HG03354 (cell line): ENCODE measurements at regions not wholly inside any gene's neighbourhood (a gene's known extent, or its start where the extent isn't known, plus 50 kb on each side); places are given as distances from the start of the nearest gene placed in this dataset.
"Not testable (repeated sequence)": the region's sequence is repeated elsewhere in the genome, so short reads cannot be mapped to it uniquely, and the experiment has no call there.

Source experiments
- ATAC-seq: cut with Tn5 transposase; IDR thresholded peaks from one replicate; pipeline ENCODE4 v1.9.1; 2021; ENCODE audit warnings: mild to moderate bottlenecking; ENCODE audit not compliant: unreplicated experiment, poor library complexity, severe bottlenecking

DNA sequence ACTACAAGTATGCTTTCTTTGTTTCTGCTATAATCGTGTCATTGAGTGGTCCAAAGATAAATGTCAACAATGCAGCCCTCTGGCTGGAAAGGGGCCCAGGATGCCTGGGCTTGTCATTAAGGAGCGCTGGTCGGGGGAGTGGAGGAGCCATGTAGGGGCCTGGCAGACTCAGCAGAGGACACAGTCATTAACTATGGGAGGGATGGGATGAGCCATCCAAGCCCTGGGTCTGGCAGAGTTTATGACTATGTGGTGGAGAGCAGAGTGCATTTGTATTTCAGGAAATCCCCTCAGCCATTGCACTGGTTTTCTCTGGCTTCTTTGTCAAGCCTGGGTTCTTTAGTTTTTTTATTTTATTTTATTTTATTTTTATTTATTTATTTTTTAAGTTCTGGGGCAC, 243.1 kb downstream of the C12orf75 start:
- ATAC-seq = no peak

DNA sequence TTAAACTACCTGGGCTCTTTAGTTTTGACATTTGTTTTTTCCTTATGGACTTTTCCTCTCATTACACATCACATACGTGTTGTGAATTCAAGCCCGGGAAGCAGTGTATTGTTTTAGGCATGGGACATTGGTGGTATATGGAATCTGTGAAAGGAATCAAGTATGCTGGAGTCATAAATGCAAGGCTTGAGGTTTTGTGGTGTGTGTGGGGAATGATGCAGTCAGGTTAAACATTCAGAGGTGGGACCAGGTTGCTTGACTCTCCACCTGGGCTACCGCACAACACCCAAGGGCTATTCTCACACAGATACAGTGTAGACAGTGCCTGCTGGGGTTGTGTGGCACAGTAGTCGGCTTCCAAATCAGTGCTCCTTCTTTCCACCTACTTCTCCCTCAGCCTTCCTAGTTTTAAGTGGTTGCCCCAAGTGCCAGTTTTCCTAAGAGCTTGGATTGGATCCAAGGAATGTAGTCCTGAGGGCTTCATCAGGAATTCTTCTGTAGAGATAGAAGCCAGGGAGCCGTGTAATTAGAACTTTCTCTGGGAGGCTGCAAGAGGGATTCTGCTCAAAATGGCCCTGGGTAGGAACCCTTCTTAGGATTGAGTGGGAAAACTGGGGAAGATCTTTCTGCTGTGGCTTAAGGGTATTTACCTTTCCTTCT, 243.7 kb downstream of the C12orf75 start:
- ATAC-seq = no peak

DNA sequence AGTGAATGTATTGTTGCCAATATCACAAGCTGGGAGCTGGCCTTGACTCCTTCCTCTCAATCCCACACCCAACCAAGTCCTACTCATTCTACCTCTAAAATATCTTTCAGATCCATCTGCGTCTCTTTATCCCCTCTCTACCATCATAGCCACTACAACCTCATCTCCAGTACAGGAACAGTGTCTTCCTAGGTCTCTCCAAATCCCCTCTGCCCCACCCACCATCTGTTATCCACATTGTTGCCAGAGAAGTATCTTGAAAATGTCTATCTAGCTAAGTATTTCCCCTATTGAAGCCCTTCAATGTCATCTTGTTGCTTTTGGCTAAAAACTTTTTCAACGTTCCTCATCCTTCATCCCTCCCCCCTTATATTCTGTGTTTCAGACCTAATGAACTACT, 244.7 kb downstream of the C12orf75 start:
- ATAC-seq = no peak

DNA sequence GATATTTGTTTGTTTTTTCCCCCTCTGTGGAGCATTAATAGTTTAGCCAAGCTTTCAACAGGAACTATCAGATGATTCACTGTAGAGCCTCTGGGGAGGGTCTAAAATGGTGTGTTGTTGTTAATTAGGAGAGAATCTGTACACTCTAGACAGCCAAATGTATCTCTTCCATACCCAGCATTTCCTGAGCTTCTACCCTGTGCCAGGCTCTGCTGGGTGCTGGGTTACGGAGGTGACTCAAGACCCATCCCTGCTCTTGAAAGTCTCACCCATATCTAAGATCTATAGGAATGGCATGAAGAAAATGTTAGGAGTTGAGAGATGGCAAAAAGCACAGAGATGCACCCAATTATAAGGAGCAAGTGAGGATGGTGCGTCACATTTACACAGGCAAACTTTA, 245.8 kb downstream of the C12orf75 start:
- ATAC-seq = no peak

DNA sequence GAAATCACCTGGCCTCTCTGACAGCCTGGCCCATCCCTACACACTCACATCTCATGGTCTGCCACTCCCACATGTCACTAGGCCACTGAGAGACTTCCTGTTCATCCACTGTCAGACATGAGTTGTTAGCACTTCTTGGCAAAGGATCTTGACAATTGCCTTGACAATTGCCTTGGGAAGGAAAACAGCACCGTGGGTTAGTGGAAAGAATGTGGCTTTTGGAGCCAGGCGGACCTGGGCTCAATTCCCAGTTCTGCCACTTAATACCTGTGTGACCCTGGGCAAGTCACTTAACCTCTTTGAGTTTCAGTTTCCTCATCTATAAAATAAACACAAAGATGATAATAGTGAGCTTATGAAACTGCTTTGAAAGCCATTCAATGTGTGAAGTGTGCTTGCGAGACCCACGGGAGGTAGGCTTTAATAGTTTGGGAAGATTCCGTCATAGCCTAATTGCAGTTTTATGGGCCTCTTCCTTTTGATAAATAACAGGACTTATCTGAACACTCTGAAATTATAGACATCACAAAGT, 250.4 kb downstream of the C12orf75 start:
- no peak for ATAC-seq

DNA sequence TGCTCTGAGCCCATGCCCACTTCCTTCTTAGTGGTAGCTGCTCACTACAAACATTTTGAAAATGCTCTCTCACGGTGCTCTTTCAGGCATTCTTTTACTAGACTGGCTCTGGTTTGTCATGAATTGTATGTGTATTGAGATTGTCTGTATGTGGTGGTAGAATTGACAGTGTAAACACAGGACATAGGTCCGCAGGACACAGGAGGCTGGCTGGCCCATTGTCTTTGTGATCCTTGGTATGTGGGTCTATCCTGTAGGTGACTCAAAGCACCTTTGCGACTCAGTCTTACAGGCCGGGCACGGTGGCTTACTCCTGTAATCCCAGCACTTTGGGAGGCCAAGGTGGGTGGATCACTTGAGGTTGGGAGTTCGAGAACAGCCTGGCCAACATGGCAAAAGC, 250.9 kb downstream of the C12orf75 start:
- no peak for ATAC-seq

DNA sequence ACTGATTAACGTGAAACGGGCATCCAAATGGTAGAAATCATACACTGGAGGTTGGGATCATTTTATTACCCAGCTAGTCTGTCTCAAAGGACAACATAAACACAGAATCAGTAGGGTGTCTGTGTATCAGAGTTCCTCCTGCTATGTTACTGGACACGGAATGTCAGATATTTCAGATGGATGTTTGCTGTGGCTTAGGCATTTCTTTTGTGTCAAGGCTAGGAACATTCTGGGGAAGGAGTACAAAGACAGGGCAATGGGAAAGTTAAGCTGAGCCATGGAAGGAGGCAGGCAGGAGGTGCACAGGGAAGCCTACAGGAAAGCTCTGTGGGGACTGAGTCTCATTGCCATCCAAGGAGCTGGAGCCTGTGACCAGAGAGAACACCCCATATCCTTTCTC, 254.6 kb downstream of the C12orf75 start:
- no peak for ATAC-seq

DNA sequence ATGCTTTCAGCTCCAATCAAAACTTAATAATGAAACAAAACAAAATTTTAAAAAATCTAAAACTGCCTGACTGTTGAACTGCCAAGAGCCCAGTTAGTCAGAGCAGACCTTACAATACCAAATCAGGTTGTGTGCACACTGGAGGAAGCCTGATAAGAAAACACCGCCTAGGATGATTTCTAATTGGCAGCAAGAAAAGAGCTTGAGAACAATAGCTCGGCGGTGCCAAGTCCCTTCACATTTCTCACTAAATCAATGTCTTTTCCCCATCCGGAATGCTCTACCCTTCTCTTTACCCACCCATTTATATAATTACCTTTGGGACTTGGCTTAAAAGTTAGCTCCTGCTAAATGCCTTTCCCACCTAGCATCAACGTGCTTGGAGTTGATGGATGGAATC, 256.7 kb downstream of the C12orf75 start:
- no peak for ATAC-seq

DNA sequence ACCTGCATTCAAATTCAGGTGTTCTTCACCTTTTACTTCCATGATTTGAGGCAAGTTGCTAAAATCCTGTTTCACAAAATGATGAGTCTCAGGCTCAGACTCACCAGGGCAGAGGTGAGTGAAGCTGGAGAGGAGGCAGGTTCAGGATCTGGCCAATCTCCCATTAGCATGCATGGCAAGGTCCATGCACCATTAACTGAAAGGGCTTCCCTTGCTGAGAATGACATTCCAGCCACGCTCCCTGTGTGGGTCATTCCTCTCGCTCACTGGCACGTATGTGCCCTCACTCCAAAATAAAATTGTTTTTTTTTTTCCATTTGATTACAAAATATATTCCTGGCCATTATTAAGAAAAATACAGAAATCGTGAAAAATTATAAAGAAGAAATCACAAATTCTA, 257.6 kb downstream of the C12orf75 start:
- no peak for ATAC-seq

DNA sequence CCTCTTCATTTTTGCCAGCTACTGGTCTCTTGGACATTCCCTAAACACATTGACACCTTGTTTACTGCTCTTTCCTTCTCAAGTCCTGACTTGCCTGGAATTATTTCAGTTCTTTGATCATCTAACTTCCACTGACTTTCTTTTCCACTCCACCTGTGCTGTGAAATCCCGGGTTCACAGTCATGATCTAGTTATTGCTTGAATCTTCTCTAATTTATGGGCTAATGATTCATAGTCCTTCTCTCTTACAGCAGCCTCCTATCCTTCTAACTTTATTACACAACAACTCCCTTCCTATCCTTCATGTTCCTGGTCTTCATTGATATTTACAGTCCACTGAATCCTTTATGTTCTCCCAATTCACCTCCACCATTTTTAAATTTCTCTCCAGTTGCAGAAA, 260.1 kb downstream of the C12orf75 start:
- ATAC-seq = no peak

DNA sequence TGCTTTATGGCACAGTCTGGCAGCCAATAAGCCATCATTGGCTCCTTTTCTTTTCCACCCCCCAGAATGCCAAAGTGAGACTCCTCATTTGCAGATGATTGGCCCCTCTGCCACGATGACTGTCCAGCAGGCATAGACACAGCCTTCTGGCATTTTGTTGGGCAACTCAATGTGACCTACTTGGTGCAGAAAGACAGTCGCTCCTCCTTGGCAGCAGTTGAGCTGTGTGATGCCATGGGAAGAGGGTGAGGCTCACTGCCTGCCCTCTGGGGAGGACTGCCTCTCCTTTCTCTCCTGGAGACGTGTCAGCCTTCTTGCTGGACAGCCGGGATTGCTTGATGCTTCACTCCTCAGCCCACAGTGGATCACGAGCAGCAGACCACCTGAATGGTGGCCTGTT, 264.9 kb downstream of the C12orf75 start:
- ATAC-seq = no peak

DNA sequence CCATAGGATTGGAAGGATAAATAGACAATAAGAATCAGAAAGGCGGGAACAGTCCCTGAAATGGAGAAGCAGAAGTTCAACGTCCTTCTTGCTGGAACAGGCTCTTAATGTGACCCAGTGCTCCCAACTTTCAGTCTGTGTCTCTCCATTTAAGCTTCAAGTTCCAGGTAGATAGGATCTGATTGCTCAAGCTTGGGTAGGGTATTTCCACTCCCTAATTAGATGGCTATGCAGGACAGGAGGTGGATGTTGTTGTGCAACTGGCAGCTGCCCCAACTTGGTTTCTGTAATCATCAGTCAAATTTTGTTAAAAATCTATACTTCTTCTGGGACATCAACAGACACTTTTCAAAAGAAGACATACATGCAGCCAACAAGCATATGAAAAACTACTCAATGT, 266.2 kb downstream of the C12orf75 start:
- ATAC-seq = no peak

DNA sequence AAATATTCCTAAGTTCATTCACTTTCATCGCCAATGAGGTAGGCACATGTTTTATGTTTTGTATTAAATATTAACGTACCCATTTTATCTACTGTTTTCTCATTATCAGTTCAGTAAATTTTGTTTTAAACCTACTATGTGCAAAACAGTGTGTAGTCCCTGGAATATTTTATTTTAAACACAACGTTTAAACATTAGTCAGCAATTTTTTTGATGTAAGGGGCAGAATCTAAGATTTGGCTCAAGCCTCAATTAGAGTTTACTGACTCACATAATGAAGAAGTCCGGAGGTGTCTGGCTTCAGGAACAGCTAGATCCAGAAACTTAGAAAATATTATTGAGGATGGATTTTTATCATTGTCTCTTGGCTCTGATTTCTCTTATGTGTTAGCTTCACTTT, 267.5 kb downstream of the C12orf75 start:
- no peak for ATAC-seq

DNA sequence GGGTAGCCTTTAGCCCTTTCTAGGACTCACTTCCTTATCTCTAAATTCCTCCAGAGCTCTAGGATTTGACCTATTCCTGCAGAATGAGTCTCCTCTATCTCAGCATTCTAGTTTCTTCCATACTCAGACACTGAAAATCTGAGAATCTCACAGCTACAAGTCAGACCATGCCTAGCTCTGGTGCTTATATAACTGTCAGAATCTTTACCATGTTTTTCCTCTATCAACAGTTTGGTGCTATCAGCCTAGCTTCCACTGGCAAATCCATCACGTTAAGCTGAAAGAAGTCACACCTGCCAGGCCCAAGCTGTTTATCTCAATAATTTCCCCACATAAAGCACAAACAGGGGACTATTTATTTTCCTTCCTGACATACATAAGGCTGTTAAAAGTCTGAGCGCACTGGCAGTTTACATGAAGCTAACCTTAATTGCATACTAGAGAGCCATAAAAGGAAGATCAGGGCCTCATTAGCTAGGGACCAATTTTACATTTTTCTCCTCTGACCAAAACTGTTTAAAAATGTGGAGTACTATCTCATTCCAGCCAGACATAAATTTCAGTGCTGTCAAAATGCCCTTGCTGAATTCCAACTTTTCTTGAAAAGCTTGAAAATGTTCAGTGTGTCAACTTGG, 270.5 kb downstream of the C12orf75 start:
- no peak for ATAC-seq

DNA sequence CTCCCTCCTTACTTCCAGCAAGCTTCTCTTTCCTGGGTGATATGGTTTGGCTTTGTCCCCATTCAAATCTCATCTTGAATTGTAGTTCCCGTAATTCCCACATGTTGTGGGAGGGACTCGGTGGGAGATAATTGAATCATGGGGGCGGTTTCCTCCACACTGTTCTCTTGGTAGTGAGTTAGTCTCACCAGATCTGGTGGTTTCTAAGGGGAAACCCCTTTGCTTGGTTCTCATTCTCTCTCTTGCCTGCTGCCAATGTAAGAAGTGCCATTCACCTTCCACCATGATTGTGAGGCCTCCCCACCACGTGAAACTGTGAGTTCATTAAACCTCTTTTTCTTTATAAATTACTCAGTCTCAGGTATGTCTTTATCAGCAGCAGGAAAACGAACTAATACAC, 271.8 kb downstream of the C12orf75 start:
- ATAC-seq = not testable (repeated sequence)

DNA sequence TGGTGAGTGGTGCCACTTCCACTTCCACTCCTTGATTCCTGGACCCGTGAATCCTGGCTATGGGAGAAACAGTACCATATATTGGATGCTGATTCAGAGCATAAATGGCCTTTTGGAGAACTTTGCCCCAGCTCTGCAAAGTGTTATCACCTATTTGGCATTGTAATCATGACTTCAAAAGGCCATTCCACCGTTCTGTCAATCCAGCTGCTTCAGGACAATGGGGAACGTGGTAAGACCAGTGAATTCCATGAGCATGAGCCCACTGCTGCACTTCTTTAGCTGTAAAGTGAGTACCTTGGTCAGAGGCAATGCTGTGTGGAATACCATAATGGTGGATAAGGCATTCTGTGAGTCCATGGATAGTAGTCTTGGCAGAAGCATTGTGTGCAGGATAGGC, 273.8 kb downstream of the C12orf75 start:
- not testable (repeated sequence) for ATAC-seq

DNA sequence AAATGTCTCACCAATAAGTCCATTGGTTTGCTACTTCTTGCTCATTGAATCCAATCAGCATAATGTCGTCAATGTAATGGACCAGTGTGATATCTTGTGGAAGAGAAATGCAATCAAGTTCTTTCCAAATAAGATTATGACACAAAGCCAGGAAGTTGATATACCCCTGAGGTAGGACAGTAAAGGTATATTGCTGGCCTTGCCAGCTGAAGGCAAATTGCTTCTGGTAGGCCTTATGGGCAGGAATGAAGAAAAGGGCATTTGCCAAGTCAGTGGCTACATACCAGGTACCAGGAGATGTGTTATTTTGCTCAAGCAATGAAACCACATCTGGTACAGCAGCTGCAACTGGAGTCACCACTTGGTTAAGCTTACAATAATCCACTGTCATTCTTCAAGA, 276.1 kb downstream of the C12orf75 start:
- not testable (repeated sequence) for ATAC-seq

DNA sequence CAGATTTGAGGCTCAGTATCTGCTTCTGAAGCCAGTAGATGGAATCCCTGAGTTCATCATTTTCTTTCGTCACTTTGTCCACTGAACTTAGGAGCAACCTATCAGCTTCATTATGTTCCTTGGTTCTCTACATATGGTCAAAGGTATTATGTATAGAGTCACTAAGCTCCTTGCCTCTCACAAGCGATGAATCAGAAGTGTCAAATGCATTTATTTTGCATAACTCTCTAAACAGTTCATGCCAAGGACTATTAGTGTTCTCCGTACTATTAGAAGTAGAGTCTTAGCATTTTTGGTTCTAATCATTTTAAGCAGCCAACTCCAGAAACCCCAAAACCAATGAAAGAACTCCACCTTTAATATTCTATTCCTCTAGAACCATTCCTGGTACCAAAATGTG, 278.5 kb downstream of the C12orf75 start:
- ATAC-seq = not testable (repeated sequence)

DNA sequence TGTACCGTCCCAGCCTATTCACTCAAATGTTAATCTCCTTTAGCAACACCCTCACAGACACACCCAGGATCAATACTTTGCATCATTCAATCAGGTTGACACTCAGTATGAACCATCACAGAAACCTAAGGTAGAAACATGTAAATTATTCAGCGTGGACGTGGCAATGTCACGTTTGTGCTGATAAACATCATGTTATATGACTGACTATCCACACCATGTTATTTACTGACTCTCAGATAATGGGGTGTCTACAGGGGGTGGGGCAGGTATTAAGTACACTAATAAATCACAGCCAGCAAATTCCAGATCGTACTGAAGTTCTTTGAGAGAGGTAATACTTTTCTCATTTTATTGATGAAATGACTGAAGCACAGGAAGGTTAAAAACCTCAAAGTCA, 280.0 kb downstream of the C12orf75 start:
- no peak for ATAC-seq

DNA sequence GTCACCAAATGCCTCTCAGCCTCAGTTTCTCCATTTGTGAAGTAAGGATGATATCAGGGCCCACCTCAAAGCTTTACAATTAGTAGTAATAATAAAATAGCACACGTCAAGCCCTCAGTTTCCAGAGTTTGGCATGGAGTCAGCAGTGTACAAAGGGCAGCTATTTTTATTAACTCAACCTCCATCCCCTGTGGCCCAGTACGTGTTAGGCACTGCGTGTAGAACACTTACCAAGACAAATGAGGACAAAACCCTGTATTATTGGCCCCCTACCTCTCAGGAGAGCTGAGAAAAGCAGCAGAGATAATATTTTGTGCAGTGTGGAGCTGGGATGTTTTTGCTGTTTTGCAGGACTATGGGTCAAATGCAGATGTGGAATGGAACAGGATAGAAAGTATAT, 280.8 kb downstream of the C12orf75 start:
- no peak for ATAC-seq

DNA sequence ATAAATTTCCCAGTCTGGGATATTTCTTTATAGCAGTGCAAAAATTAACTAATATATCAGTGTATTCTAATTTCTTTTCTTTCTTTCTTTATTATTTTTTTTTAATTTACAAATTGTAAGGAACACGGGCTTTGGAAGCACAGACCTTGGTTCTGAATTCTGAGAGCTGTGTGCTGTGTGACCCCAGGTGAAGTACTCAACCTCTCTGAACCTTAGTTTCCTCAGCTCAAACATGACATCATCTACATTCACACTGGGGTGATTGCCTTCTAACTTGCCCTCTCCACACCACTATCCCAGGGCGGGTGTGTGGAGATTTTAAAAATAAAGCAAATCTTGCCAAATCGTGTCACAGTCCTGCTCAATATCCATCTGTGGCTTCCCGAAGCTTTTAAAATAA, 282.8 kb downstream of the C12orf75 start:
- no peak for ATAC-seq

DNA sequence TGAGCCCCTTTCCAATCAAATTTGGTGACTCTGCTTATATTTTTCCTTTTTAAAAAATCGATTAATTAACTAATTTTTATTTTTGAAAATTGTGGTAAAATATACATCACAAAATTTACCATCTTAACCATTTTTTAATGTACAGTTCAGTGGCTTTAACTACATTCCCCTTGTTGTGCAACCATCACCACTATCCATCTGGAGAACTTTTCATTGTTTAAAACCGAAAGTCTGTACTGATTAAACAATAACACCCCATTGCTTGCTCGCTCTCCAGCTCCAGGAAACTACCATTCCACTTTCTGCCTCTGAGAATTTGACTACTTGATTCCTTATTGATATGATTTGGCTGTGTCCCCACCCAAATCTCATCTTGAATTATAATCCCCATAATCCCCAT, 283.4 kb downstream of the C12orf75 start:
- ATAC-seq = no peak
